ENCODE measurements at regions not wholly inside any gene's neighbourhood (a gene's known extent, or its start where the extent isn't known, plus 50 kb on each side); places are given as distances from the start of the nearest gene placed in this dataset.
"Not testable (repeated sequence)": the region's sequence is repeated elsewhere in the genome, so short reads cannot be mapped to it uniquely, and the experiment has no call there.

GRCh38 chr5:62214701-62215100 lies 91.3 kb upstream of the KIF2A start:
- Histone ChIP-seq H3K27me3 (no peaks in the 10 kb centered on the region), H3K4me1 (no peaks in the 10 kb centered on the region), H3K36me3 (no peaks in the 10 kb centered on the region), H3K4me3 (replicated peaks in 1 of 3) (no peak overlapping the region), H3K27ac (no peak overlapping the region), H3K9me3 (no peaks in the 10 kb centered on the region)
- DNase-seq, result no peak
- WGBS, 2 donors, result 69 to 81% methylated on average over 2 of the region's 2 CpGs
- intact Hi-C loops (cut with DNase I), result no loop called here
- TF ChIP-seq POLR2A (IDR thresholded peaks at IDR 0.05), result no peak
- no peak for TF ChIP-seq CTCF (IDR thresholded peaks at IDR 0.05)

- H3K27ac ChIP-seq; intact Hi-C loops (cut with DNase I); H3K4me1 ChIP-seq; DNase-seq; H3K9me3 ChIP-seq; H3K36me3 ChIP-seq; H3K27me3 ChIP-seq; H3K4me3 ChIP-seq (replicated peaks in 1 of 3): not testable (repeated sequence)
- WGBS, 2 donors, result 72% methylated on average over 5 of the region's 5 CpGs
These were observed 89.4 kb upstream of the KIF2A start for GRCh38 chr5:62216603-62217002.

DNA sequence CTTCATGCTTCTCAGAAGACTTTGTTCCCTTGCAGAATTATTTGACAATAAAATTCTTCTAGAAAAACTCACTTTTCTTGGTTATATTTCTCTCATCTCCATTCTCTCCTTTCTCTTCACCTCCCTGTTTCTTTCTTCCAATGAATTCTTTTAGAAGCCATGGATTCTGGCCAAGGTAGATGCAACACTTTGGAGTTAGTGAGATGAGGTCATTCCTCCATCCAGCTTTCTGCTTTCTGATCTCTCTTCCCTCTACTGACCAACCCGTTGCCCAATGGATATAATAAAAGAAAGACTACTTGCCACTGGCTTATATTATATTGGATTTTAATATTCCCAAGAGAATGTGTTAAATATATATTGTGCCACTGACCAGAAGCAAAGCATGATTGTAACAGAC lies 88.9 kb upstream of the KIF2A start:
- H3K4me1 ChIP-seq; H3K36me3 ChIP-seq; DNase-seq; H3K4me3 ChIP-seq (replicated peaks in 1 of 3); H3K9me3 ChIP-seq; intact Hi-C loops (cut with DNase I); H3K27me3 ChIP-seq; H3K27ac ChIP-seq: not testable (repeated sequence)
- WGBS, 2 donors, result 55 to 77% methylated on average over 1 of the region's 1 CpG

DNA sequence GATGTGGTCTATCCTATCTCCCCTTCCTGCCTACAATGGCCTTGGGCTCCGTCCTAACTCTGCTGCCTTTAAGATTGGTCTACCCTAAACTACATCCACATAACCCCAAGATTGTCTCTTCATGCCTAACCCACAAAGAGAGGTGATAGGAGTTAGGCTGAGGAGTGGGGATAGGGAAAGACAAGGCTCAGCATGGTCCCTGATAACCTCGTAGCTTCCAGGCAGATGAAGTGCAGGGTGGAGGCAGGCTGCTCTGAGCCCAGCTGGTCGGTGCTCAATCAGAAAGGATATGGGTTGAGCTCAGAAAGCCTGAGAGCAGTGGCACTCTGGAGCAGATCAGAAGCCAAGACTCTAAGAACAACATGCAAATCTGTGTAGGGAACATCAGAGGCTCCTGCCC lies 87.1 kb upstream of the KIF2A start:
- H3K27ac ChIP-seq; DNase-seq; intact Hi-C loops (cut with DNase I); H3K27me3 ChIP-seq; H3K4me1 ChIP-seq; H3K4me3 ChIP-seq (replicated peaks in 1 of 3); H3K9me3 ChIP-seq; H3K36me3 ChIP-seq: not testable (repeated sequence)
- WGBS, 2 donors, result 51 to 64% methylated on average over 3 of the region's 3 CpGs

GRCh38 chr5:62221881-62222280 lies 84.1 kb upstream of the KIF2A start:
- H3K4me3 ChIP-seq (replicated peaks in 1 of 3); DNase-seq; H3K27ac ChIP-seq; H3K36me3 ChIP-seq; H3K9me3 ChIP-seq; H3K27me3 ChIP-seq; H3K4me1 ChIP-seq: not testable (repeated sequence)
- intact Hi-C loops (cut with DNase I), result loop anchor here (10.0 kb wide), 1 partner anchor 133 kb away; no protein-coding TSS in a partner anchor
- 63 to 70% methylated on average over 5 of the region's 5 CpGs for WGBS, 2 donors

- not testable (repeated sequence) for H3K36me3 ChIP-seq; DNase-seq; H3K27me3 ChIP-seq; H3K27ac ChIP-seq; H3K4me3 ChIP-seq (replicated peaks in 1 of 3); H3K9me3 ChIP-seq; H3K4me1 ChIP-seq
- 42 to 81% methylated on average over 1 to 2 of the region's 2 CpGs for WGBS, 2 donors
- intact Hi-C loops (cut with DNase I), result loop anchor here (10.0 kb wide), 1 partner anchor 132 kb away; no protein-coding TSS in a partner anchor
These were observed 83.7 kb upstream of the KIF2A start for GRCh38 chr5:62222305-62222704.

- not testable (repeated sequence) for H3K9me3 ChIP-seq; H3K36me3 ChIP-seq; H3K27ac ChIP-seq; H3K4me1 ChIP-seq; H3K4me3 ChIP-seq (replicated peaks in 1 of 3); H3K27me3 ChIP-seq
- TF ChIP-seq CTCF (IDR thresholded peaks at IDR 0.05), result peak in 3 of 6 experiments; percentile 28 to 54 (median 34)
- 0 to 1% methylated on average over 7 to 9 of the region's 9 CpGs for WGBS, 2 donors
- intact Hi-C loops (cut with DNase I), result loop anchor here (10.0 kb wide), 1 partner anchor 132 kb away; no protein-coding TSS in a partner anchor
- peak; percentile 70 to 82 for DNase-seq
These were observed 82.7 kb upstream of the KIF2A start for GRCh38 chr5:62223312-62223670.

DNA sequence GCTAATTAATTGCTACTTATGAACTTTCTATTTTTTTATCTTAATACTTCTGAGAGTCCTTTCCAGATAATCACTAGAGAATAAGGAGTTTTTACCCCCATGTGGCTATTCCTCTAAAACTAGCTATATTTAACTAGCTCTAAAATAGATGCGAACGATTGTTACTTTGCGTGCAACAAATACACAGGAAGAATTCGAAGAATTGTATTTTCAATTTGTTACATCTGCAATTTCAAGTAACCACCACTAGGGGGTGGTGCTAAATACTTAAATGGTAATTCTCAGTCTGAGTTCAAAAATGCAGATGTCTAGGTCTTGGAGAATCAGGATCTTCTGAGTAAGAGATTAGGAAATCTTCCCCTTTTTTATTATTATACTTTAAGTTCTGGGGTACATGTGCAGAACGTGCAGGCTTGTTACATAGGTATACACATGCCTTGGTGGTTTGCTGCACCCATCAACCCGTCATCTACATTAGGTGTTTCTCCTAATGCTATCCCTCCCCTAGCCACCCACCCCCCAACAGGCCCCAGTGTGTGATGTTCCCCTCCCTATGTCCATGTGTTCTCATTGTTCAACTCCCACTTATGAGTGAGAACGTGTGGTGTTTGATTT lies 80.9 kb upstream of the KIF2A start:
- TF ChIP-seq CTCF (IDR thresholded peaks at IDR 0.05), result peak in 2 of 6 experiments; percentile 16 to 30
- H3K36me3 ChIP-seq; H3K4me3 ChIP-seq (replicated peaks in 1 of 3); H3K27me3 ChIP-seq; H3K27ac ChIP-seq; H3K9me3 ChIP-seq; H3K4me1 ChIP-seq; DNase-seq: not testable (repeated sequence)
- WGBS, 2 donors, result 77 to 84% methylated on average over 7 of the region's 7 CpGs
- intact Hi-C loops (cut with DNase I), result loop anchor here (10.0 kb wide), 1 partner anchor 130 kb away; no protein-coding TSS in a partner anchor

- intact Hi-C loops (cut with DNase I); H3K36me3 ChIP-seq; H3K27me3 ChIP-seq; H3K9me3 ChIP-seq; H3K4me3 ChIP-seq (replicated peaks in 1 of 3); DNase-seq; H3K27ac ChIP-seq; H3K4me1 ChIP-seq: not testable (repeated sequence)
- WGBS, 2 donors, result 72 to 86% methylated on average over 3 of the region's 3 CpGs
These were observed 75.1 kb upstream of the KIF2A start for GRCh38 chr5:62230876-62231388.
